BJ (cell line): ENCODE measurements at regions not wholly inside any gene's neighbourhood (a gene's known extent, or its start where the extent isn't known, plus 50 kb on each side); places are given as distances from the start of the nearest gene placed in this dataset.

Experiments
- CTCF ChIA-PET: fragments of 350-600 bp; formaldehyde crosslinking; extraction: SDS; loops from one replicate; lab custom pipeline; 2021; ENCODE audit warnings: antibody characterized with exemption, inconsistent platforms; lab: Yijun Ruan, JAX
- POLR2A ChIA-PET: fragments of 300-600 bp; sonication (Branson Sonifier 250); formaldehyde crosslinking; extraction: SDS; loops from one replicate; lab custom pipeline; 2021; ENCODE audit warnings: antibody characterized with exemption; lab: Charles Lee
- DNase-seq: peaks from one replicate; pipeline ENCODE4 v3.0.0-alpha.2; 2011; ENCODE audit warnings: low read depth
- H3K27me3 ChIP-seq: 2 replicates; pipeline ENCODE4 v1.6.0; 2011; ENCODE audit warnings: low read length; ENCODE audit not compliant: control insufficient read depth, insufficient read depth
- H3K36me3 ChIP-seq: 2 replicates; pipeline ENCODE4 v1.5.1; 2011; ENCODE audit warnings: low read length; ENCODE audit not compliant: control insufficient read depth, insufficient read depth
- H3K4me3 ChIP-seq: 2 replicates; pipeline ENCODE4 v1.5.1; 2011; ENCODE audit warnings: low read depth, mild to moderate bottlenecking, control low read depth, low read length
- CTCF ChIP-seq: IDR thresholded peaks from 2 replicates; pipeline ENCODE4 v1.5.1; 2011; ENCODE audit warnings: low read depth, mild to moderate bottlenecking, control low read depth, inconsistent platforms, low read length, moderate library complexity; ENCODE audit not compliant: insufficient read depth

GRCh38 chr5:13378091-13378490 is 566.4 kb downstream of the DNAH5 start:
- no peak overlapping the region for H3K4me3 ChIP-seq
- POLR2A ChIA-PET, result no interaction called here
- H3K36me3 ChIP-seq, result no peaks in the 10 kb centered on the region
- no peaks in the 10 kb centered on the region for H3K27me3 ChIP-seq
- DNase-seq, result no peak
- CTCF ChIA-PET, result no interaction called here
- TF ChIP-seq CTCF, result no peak

GRCh38 chr5:13359344-13359743 is 585.1 kb downstream of the DNAH5 start:
- no peak overlapping the region for H3K4me3 ChIP-seq
- H3K27me3 ChIP-seq, result no peaks in the 10 kb centered on the region
- POLR2A ChIA-PET, result no interaction called here
- CTCF ChIA-PET, result no interaction called here
- no peak for TF ChIP-seq CTCF
- no peak for DNase-seq
- H3K36me3 ChIP-seq, result no peaks in the 10 kb centered on the region

GRCh38 chr5:13358342-13358741 is 586.1 kb downstream of the DNAH5 start:
- no peak for DNase-seq
- POLR2A ChIA-PET, result no interaction called here
- Histone ChIP-seq H3K4me3 (no peak overlapping the region), H3K27me3 (no peaks in the 10 kb centered on the region), H3K36me3 (no peaks in the 10 kb centered on the region)
- TF ChIP-seq CTCF, result no peak
- CTCF ChIA-PET, result interaction anchor here (0.5 kb wide), 1 partner anchor 78 kb away, joined by 3 read pairs; no protein-coding TSS in a partner anchor

- Histone ChIP-seq H3K4me3 (no peak overlapping the region), H3K36me3 (no peaks in the 10 kb centered on the region), H3K27me3 (no peaks in the 10 kb centered on the region)
- TF ChIP-seq CTCF, result no peak
- CTCF ChIA-PET, result no interaction called here
- POLR2A ChIA-PET, result no interaction called here
- DNase-seq, result no peak
Measured at GRCh38 chr5:13357929-13358328, 586.6 kb downstream of the DNAH5 start.

- TF ChIP-seq CTCF, result no peak
- CTCF ChIA-PET, result no interaction called here
- Histone ChIP-seq H3K36me3 (no peaks in the 10 kb centered on the region), H3K4me3 (no peak overlapping the region), H3K27me3 (no peaks in the 10 kb centered on the region)
- DNase-seq, result no peak
- POLR2A ChIA-PET, result no interaction called here
Measured at GRCh38 chr5:13356226-13356625, 588.3 kb downstream of the DNAH5 start.
